ENCODE measurements at regions not wholly inside any gene's neighbourhood (a gene's known extent, or its start where the extent isn't known, plus 50 kb on each side); places are given as distances from the start of the nearest gene placed in this dataset.

GRCh38 chr5:87872986-87873385 is 395.7 kb downstream of the TMEM161B start:
- DNase-seq (no peak), ATAC-seq (no peak)
- Histone ChIP-seq H3K36me3 (ENCODE audit: low read depth) (no peaks in the 10 kb centered on the region), H3K4me1 (ENCODE audit: low read depth) (no peaks in the 10 kb centered on the region), H3K9me3 (no peaks in the 10 kb centered on the region), H3K4me3 (no peak overlapping the region)
- intact Hi-C loops (cut with DNase I, micrococcal nuclease), result no loop called here
- TF ChIP-seq CTCF (IDR thresholded peaks at IDR 0.05), result no peak

GRCh38 chr5:87868792-87869191 is 399.9 kb downstream of the TMEM161B start:
- no peak for DNase-seq
- no peak for ATAC-seq
- Histone ChIP-seq H3K4me1 (ENCODE audit: low read depth) (no peaks in the 10 kb centered on the region), H3K9me3 (no peaks in the 10 kb centered on the region), H3K4me3 (no peak overlapping the region), H3K36me3 (ENCODE audit: low read depth) (no peaks in the 10 kb centered on the region)
- intact Hi-C loops (cut with DNase I, micrococcal nuclease), result no loop called here
- no peak for TF ChIP-seq CTCF (IDR thresholded peaks at IDR 0.05)

- intact Hi-C loops (cut with DNase I, micrococcal nuclease), result no loop called here
Measured at GRCh38 chr5:87867281-87867680, 401.4 kb downstream of the TMEM161B start.

GRCh38 chr5:87853541-87853940 is 415.1 kb downstream of the TMEM161B start:
- intact Hi-C loops (cut with DNase I, micrococcal nuclease), result no loop called here
- H3K36me3 ChIP-seq (ENCODE audit: low read depth), result no peaks in the 10 kb centered on the region
- no peak for TF ChIP-seq CTCF (IDR thresholded peaks at IDR 0.05)
- no peaks in the 10 kb centered on the region for H3K9me3 ChIP-seq
- ATAC-seq, result no peak
- H3K4me1 ChIP-seq (ENCODE audit: low read depth), result no peaks in the 10 kb centered on the region
- H3K4me3 ChIP-seq, result no peak overlapping the region
- no peak for DNase-seq

More at GRCh38 chr5:87867281-87867680, 401.4 kb downstream of the TMEM161B start:
- Histone ChIP-seq H3K36me3 (ENCODE audit: low read depth) (no peaks in the 10 kb centered on the region), H3K9me3 (no peaks in the 10 kb centered on the region), H3K4me3 (no peak overlapping the region), H3K4me1 (ENCODE audit: low read depth) (no peaks in the 10 kb centered on the region)
- no peak for ATAC-seq
- TF ChIP-seq CTCF (IDR thresholded peaks at IDR 0.05), result no peak
- DNase-seq, result no peak

GRCh38 chr5:87851603-87852002 is 417.0 kb downstream of the TMEM161B start:
- Histone ChIP-seq H3K4me1 (ENCODE audit: low read depth) (no peaks in the 10 kb centered on the region), H3K9me3 (no peaks in the 10 kb centered on the region), H3K4me3 (no peak overlapping the region), H3K36me3 (ENCODE audit: low read depth) (no peaks in the 10 kb centered on the region)
- DNase-seq (no peak), ATAC-seq (no peak)
- intact Hi-C loops (cut with DNase I, micrococcal nuclease), result no loop called here
- TF ChIP-seq CTCF (IDR thresholded peaks at IDR 0.05), result no peak

GRCh38 chr5:87850843-87851242 is 417.8 kb downstream of the TMEM161B start:
- intact Hi-C loops (cut with DNase I, micrococcal nuclease), result no loop called here
- Histone ChIP-seq H3K9me3 (no peaks in the 10 kb centered on the region), H3K4me1 (ENCODE audit: low read depth) (no peaks in the 10 kb centered on the region), H3K36me3 (ENCODE audit: low read depth) (no peaks in the 10 kb centered on the region), H3K4me3 (no peak overlapping the region)
- ATAC-seq, result no peak
- no peak for TF ChIP-seq CTCF (IDR thresholded peaks at IDR 0.05)
- no peak for DNase-seq

Data from mucosa of descending colon (tissue), 3 donors.